ENCODE measurements at regions not wholly inside any gene's neighbourhood (a gene's known extent, or its start where the extent isn't known, plus 50 kb on each side); places are given as distances from the start of the nearest gene placed in this dataset.

DNA sequence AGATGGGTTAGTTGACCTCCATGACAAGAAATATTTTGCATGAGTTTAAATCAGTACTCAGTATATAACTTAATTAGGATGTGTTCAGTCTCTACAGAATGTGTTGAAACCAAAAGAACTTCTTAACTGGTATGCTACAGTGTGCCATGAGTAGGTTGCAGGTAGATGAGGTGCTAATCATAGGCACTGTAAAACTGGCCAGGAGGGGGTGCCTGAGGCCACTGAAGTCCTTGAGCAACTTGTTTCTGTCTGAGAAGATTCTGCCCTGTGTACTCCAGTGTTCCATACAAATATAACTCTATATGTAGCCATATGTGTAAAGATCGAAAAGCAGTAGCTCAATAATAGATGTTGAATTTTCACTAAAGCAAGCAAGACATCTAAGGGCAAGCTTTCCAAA, 549.2 kb upstream of the KLF12 start:
- DNase-seq (ENCODE audit: low spot score): no peak

- DNase-seq (ENCODE audit: low spot score): no peak
Measured at GRCh38 chr13:74682746-74683145, 548.5 kb upstream of the KLF12 start.

DNA sequence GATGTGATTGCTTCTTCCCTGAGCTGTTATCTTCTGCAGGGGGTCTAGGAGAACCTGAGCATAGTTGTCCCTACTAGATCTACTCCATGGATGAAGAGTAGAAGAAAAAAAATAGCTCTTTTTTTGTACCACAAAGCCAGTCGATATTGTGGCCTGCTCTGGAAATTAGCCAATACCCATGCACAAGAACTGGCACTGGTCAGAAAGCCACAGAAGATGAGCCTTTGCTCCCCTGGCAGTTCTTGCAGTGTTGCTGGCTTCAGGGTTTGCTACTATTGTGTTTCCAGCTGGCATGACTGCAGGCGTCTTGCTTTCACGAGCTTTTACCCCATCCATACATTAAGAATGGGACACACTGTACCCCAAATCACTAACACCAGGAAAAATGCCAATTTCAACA, 547.7 kb upstream of the KLF12 start:
- DNase-seq (ENCODE audit: low spot score): no peak

DNA sequence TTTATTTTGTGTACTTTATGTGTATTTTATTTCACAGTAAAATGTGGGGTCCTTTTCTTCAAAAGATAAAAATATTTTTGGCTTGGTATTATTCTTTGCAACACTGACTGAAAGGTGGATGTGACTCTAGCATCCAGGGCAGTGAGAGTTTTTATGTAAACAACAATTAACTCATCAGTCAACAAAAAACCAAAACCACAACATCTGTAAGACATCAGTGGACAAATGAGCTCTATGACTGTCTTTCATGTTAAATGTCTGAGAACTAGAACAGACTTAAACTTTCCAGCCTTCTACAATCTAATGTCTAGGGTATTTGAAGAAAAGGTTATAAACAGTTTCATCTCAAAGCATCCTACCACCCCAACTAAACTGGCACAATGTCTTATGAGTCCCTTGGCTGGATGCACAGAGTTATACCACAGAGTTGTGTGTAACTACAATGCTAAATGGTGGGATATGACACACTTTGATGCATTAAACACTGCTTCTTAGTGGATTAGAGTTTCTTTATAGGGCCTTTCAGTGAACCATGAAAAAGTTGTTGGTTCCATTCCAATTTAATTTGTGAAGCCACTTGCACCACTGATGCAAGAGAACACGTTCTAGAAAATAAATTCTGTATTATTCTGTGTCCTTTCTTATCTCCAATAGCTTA, 544.2 kb upstream of the KLF12 start:
- DNase-seq (ENCODE audit: low spot score): no peak

GRCh38 chr13:74675972-74676371, 541.8 kb upstream of the KLF12 start:
- no peak for DNase-seq (ENCODE audit: low spot score)

DNA sequence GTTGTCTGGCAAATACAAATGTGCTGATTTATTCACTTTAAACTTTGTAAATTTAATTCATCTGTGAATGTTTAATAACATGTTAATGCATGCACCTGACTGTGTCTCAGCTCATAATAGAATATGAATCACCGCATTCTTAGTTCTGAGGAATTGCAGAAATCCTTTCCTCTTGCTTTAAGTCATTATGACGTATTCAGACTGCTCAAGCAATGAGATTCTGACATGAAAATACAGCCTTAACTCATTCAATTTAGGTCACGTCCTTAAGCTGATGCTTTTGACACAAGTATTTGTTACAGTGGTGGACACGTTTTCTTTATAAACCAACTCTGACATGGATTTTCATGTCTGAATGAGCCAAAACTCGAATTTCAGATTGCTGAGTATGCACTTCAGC, 541.0 kb upstream of the KLF12 start:
- no peak for DNase-seq (ENCODE audit: low spot score)

DNA sequence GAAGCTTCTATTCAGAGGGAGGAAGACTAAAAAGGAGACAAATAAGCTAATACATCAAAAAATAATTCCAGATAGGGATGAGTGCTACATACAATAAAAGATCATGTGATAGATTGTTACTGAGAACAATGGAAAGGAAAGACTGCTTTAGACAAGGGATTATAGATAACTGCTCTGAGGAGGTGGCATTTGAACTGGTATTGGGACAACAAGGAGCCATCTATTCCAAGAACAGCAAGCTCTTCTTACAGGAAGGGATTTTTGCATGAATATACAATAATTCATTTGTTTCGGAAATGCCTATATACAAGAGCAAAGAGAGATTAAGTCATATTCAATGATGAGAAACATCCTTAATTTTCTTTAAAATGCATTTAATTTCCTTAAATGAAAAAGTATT, 540.5 kb upstream of the KLF12 start:
- no peak for DNase-seq (ENCODE audit: low spot score)

DNA sequence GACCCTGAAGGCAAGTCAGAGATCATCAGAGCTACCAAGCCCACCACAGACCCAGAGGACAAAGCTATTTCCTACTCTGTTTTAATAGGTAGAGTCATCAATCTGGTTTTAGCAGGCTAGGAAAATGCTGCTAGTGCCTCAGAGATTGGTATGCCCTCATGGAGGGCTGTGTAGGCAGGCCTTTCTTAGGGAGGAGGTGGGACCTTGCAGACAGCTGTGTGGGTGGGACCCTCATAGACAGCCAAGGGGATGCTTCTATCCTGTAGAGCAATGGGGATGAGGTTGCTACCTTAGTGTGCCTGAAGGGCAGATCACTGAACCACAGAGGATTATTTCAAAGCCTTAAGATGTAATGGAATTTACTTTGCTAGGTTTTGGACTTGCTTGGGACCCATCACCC, 534.9 kb upstream of the KLF12 start:
- DNase-seq (ENCODE audit: low spot score): no peak

DNA sequence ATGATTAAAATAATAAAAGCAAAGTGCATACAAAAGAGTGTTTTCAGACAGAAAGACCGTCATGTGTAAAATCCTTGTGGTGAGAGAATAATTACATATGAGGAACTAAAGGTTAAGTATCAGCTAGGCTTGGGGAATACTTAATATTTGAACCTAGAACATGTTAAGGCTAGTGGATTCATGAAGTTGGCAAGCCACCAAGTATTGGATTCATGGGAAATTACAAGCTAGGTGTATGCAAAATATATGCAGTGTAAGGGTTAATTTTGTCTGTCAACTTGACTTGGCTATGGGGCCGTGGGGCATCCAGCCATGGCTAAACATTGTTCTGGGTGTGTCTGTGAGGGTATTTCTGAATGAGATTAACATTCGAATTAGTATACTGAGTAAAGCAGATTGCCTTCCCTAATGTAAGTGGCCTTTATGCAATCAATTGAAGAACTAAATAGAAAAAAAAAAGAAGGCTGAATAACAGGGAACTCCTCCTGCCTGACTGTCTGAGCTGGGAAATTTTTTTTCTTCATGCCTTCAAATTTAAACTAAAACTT, 533.5 kb upstream of the KLF12 start:
- DNase-seq (ENCODE audit: low spot score): no peak

GRCh38 chr13:74662905-74663304, 528.7 kb upstream of the KLF12 start:
- DNase-seq (ENCODE audit: low spot score): no peak

GRCh38 chr13:74661851-74662250, 527.6 kb upstream of the KLF12 start:
- no peak for DNase-seq (ENCODE audit: low spot score)

DNA sequence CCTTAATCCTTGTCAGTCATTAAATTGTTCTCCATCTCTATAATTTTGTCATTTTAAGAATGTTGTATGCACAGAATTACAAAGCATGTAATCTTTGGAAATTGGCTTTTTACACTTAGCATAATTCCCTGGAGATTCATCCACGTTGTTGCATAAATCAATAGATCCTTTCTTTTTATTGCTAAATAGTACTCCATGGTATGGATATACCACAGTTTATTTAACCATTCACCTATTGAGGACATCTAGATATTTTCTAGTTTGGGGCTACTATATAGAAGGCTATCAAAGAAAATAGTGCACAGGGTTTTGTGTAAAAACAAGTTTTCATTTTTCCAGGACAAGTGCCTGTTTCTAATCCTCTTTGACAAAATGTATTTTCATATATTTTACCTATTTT, 523.6 kb upstream of the KLF12 start:
- DNase-seq (ENCODE audit: low spot score): no peak

DNA sequence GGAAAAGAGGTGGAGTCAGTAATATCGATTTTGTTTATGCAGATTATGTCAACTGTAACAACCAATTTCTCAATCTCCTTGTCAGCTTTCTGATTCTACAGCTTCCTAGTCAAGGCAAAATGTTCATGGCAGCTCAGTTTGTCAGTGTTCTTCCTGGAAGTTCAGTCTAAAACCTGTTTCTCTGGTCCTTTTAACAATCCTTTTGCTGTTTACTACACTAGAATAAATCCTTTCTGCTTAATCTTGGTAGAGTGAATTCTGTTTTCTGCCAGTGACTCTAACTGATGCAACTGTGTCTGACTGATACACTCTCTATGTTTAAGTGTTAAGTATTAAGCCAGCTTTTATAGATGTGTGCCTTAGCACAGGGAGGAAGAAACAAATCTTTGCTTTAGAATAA, 516.9 kb upstream of the KLF12 start:
- no peak for DNase-seq (ENCODE audit: low spot score)

- no peak for DNase-seq (ENCODE audit: low spot score)
Measured at GRCh38 chr13:74647991-74648390, 513.8 kb upstream of the KLF12 start.

DNA sequence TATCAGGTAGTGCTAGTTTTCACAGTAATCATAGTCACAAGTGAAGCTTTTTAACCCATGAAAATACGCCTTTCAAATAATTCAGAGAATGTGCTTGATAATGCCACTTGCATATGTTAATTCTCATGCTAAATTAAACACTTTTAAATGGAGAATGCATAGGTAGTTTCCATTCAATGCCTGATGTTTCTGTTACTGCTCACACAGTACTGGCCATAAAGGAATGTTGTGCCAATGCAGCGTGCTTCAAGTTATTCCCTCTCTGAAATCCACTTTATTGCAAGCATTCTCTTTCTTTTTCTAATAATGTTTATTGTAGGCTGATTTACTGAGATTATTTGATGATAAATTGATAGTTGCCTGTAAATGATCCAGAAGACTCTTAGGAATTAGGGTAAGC, 513.0 kb upstream of the KLF12 start:
- DNase-seq (ENCODE audit: low spot score): no peak

DNA sequence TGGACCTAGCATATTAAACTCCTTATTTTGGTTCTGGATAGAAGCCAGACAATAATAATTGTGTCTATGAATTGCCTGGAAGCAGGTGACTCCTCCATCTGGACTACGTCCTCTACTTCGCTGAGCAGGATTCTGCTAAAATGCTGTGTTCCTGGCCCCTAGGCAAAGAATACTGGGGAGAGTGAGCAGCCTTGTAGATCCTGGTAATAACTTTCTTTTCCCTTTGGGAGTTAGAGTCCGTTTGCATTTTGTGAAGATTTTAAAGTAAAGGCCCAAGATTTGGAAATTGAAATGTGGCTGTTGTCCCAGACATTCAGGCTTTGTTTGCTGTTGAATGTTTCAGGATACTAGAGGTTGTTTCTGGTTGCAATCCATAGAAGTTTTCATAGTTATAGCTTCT, 511.9 kb upstream of the KLF12 start:
- no peak for DNase-seq (ENCODE audit: low spot score)

DNA sequence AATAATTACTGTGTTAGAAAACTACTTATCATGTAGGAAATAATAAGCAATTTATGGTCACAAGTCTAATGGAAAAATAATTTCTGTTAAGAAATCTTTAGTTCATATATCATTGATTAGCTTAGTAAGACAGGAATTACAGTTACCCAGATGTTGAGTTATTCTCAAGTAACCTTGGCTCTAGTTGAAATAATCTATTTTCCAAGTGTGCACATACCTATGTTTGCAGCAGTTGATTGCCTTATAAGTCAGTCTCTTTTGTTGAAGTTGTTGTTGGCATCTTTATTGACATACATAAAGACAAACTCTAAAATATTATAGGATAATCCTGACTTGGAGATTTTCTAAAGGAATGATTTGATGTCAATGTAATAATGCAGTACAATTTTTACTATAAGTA, 511.4 kb upstream of the KLF12 start:
- DNase-seq (ENCODE audit: low spot score): no peak

- no peak for DNase-seq (ENCODE audit: low spot score)
Measured at GRCh38 chr13:74644229-74644628, 510.0 kb upstream of the KLF12 start.

GRCh38 chr13:74641586-74641985, 507.4 kb upstream of the KLF12 start:
- DNase-seq (ENCODE audit: low spot score): no peak

DNA sequence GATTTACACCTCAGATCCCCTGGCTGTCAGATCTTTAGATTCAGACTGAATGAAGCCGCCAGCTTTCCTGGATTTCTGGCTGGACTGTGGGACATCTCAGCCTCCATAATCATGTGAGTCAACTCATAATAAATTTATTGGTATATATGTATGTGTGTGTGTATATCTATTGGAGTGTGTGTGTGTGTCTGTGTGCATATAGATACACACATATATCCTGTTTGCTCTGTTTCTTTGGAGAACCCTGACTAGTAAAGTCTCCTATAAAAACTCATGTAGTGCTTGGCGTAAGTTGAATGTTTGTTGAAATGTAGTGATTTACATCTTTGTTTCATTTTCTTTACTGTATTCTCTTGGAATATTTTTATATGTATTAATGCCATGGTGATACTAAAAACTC, 499.5 kb upstream of the KLF12 start:
- DNase-seq (ENCODE audit: low spot score): no peak

DNA sequence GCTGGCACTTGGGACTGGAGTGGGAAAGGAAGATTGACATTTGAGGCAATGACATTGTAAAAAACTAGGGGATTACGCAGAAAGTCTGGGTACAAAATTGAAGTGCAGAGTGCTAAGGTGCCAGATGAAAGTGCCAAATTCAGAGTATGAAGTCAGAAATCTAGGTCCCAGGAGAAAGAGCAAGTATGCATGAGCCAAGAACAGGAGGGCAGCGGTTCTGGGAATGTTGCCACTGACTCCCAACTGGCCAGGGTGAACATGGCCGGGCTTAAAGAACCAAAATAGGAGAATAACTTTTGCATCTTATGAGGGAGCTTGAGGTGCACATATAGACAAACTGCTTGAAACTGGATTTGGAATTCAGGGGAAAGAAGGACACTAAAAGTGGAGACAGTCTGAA, 495.8 kb upstream of the KLF12 start:
- no peak for DNase-seq (ENCODE audit: low spot score)

- DNase-seq (ENCODE audit: low spot score): no peak
Measured at GRCh38 chr13:74625541-74625940, 491.3 kb upstream of the KLF12 start.

DNA sequence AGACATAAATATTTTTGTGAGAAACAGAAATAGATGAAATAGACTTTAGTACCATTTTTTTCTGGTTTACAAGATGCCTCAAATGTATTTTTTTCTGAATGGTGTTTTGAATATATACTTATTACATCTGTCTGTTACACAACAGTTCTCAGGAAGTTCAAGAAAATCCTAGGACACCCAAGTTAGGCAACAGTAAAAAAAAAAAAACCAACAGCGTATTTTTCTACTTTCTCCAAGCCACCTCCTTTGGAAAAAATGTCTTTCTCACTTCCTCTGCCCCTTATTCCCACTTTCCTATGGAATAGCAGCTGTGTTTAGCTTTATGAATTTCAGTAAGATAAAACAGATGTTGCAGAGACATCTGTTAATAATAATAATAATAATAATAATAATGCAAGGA, 489.6 kb upstream of the KLF12 start:
- no peak for DNase-seq (ENCODE audit: low spot score)

GRCh38 chr13:74622284-74622683, 488.1 kb upstream of the KLF12 start:
- no peak for DNase-seq (ENCODE audit: low spot score)
